ENCODE measurements at regions not wholly inside any gene's neighbourhood (a gene's known extent, or its start where the extent isn't known, plus 50 kb on each side); places are given as distances from the start of the nearest gene placed in this dataset.

- DNase-seq (ENCODE audit: low spot score), result no peak
These were observed 1673.2 kb upstream of the PRR20A start for GRCh38 chr13:55467476-55467875.

- no peak for DNase-seq (ENCODE audit: low spot score)
These were observed 1657.0 kb upstream of the PRR20A start for GRCh38 chr13:55483626-55484158.

- DNase-seq (ENCODE audit: low spot score), result no peak
These were observed 1647.4 kb upstream of the PRR20A start for GRCh38 chr13:55493297-55493696.

DNA sequence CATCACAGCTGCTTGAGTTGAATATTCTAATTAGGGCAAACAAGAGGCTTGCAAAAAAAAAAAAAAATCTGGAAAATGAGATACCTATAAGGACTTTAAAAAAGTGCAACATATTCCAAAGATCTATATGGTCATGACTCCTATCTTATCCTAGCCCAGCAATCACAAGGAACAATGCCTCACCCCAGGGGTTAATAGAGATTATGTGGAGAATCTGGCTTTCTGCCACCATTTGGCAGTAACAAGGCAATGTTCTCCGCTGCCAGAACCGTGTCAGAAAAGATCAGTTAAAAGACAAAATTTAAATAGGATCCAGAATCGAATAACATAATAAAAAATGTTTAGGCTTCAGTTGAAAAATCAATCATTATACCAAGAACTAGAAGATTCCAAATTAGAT, 1643.2 kb upstream of the PRR20A start:
- no peak for DNase-seq (ENCODE audit: low spot score)

DNA sequence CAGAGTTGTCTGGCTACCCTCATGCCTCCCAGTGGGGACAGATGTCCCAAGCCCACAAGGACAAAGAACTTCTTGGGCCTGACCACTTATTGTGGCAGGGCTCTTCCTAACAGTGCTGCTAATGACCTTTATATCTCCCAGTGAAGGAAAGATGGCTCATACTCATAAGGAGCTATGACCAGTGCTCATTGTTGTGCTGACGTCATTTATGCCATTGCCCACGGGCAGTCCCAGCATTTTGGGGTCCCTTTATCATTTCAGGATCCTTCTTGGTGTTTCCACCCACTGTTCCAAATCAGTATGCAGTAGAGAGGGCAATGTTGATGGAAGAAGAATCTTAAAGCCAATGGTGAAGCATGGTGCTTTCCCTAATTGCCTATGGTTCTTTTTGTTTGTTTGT, 1640.0 kb upstream of the PRR20A start:
- DNase-seq (ENCODE audit: low spot score), result no peak

DNA sequence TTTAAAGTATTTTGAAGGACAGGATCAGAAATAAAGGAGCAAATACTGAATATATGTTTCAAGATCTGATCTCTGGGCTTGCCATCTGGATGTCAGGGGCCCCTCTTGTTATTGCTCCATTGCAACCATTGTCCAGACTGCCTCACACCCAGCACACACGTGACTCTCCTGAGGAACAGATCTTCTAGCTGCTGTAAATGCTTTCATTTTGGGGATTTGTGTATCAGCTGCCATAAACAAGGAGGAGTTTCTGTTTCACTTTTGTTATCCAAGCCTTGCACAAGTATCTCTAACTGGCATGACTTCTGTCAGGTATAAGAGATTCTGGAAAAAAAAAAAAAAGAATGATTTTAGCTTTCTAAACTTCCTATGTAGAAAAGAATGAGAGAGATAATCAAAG, 1624.1 kb upstream of the PRR20A start:
- DNase-seq (ENCODE audit: low spot score), result no peak

GRCh38 chr13:55517312-55517711, 1623.4 kb upstream of the PRR20A start:
- DNase-seq (ENCODE audit: low spot score), result peak; percentile 11

- DNase-seq (ENCODE audit: low spot score), result no peak
These were observed 1612.3 kb upstream of the PRR20A start for GRCh38 chr13:55528434-55528833.

GRCh38 chr13:55534306-55534705, 1606.4 kb upstream of the PRR20A start:
- DNase-seq (ENCODE audit: low spot score), result no peak

DNA sequence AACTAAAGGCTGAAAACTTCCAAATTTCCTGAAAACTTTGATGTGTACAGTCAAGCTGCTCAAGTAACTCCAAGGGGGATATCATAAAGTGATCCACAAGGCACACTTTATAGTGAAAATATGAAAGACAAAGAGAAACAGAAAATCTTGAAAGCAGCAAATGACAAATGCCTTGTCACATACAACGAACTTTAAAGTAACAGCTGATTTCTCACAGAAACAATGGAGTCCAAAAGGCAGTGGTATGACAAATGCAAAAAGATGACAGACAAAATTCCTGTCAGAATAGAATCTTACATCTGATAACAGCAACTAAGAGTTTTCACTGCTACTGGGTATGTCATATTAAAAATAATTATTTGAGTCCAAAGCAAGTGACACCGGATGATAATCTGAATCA, 1602.3 kb upstream of the PRR20A start:
- DNase-seq (ENCODE audit: low spot score), result no peak

GRCh38 chr13:55543053-55543452, 1597.7 kb upstream of the PRR20A start:
- no peak for DNase-seq (ENCODE audit: low spot score)

- DNase-seq (ENCODE audit: low spot score), result no peak
These were observed 1590.1 kb upstream of the PRR20A start for GRCh38 chr13:55550624-55551023.

DNA sequence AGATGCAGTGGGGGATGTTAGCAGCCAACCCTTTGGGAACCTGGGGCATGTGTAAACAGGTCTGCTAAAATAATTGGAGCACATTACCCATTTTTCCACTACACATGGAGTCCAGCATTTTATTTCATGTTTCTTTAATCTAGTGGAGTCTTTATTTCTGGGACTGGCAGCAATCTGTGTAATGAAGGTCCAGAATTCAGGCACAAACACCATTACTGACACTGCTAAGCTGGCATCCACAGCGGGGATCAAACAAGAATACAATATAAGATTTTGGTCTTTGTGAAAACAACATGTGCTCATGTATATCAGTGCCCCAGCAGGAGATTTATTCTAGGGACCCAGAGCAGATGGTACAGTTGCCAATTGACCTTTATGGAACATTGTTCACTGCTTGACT, 1587.0 kb upstream of the PRR20A start:
- no peak for DNase-seq (ENCODE audit: low spot score)

GRCh38 chr13:55554741-55555140, 1586.0 kb upstream of the PRR20A start:
- no peak for DNase-seq (ENCODE audit: low spot score)

GRCh38 chr13:55560331-55560730, 1580.4 kb upstream of the PRR20A start:
- DNase-seq (ENCODE audit: low spot score), result no peak

DNA sequence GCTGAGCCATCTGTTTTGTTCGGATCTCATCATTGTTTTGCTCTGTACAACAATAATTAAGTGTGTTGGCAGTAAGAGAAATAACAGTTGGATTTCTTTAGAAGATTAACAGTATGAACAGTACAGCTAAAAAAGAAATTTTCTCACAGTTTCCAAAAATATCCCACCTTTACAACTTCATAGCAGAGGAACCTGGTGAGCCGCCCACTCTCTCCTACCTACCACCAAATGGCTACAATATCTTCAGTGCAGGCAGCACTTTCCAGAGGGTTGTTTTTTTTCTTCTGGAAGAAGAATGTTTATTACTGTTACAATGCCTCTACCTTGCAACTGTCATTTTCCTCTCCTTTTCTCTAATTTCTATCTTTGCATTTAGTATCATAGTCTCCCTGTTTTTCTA, 1577.5 kb upstream of the PRR20A start:
- no peak for DNase-seq (ENCODE audit: low spot score)

GRCh38 chr13:55566334-55566733, 1574.4 kb upstream of the PRR20A start:
- no peak for DNase-seq (ENCODE audit: low spot score)

GRCh38 chr13:55566779-55567178, 1573.9 kb upstream of the PRR20A start:
- no peak for DNase-seq (ENCODE audit: low spot score)

DNA sequence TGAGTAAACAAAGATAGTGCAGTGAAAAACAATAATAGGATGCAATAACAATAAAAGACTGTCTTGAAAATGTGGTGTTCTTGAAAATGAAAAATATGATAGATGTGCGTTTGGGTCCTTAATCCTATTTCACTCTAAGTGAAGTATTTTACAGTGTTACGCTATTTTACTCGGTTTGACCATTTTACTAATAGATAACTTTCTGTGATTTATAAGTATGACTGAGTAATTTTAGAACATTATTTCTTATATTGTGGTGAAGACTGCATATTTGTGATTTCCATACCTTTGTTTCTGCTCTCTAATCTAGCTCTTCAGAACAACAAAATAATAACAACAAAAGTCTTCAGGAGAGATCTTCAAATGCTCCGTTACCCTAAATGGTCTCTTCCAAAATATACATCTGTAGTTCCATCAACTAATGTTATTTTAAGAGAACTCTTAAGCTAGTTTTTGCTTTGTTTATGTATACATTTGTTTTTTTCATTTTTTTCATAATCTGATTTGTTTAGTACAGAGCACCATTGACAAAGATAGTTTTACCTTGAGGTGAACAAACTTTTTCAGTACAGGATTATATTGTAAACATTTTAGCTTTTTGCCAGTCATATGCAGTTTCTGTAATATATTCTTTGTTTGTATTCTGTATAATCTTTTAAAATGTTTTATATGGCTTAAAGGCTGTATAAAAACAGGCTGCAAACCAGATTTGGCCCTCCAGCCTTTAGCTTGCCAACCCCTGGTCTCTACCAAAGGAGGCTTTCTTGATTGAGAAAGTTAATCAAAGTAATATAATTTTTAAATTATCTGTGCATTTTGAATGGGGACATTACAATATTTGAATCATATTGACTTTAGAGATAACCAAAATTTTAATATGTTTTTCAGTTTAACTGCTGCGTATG, 1572.7 kb upstream of the PRR20A start:
- no peak for DNase-seq (ENCODE audit: low spot score)

DNA sequence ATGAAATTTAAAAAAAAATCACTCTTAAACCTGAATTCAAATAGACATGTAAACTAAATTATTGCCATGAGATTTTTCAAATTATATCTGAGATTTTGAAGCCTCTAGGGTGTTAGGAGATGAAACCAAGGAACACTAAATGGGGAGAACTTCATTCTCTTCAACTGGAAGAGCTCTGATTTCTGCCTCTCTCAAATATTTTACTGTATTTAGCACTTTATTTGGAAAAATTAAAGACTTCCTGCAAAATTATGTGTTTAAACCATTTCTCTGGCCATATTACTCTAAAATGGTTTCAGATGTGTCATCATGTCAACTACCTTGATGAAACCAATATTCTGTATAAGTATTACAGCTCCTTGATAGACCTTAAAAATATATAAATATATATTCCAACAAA, 1571.6 kb upstream of the PRR20A start:
- no peak for DNase-seq (ENCODE audit: low spot score)

- no peak for DNase-seq (ENCODE audit: low spot score)
These were observed 1571.2 kb upstream of the PRR20A start for GRCh38 chr13:55569514-55569913.

- DNase-seq (ENCODE audit: low spot score), result no peak
These were observed 1570.3 kb upstream of the PRR20A start for GRCh38 chr13:55570371-55570770.

DNA sequence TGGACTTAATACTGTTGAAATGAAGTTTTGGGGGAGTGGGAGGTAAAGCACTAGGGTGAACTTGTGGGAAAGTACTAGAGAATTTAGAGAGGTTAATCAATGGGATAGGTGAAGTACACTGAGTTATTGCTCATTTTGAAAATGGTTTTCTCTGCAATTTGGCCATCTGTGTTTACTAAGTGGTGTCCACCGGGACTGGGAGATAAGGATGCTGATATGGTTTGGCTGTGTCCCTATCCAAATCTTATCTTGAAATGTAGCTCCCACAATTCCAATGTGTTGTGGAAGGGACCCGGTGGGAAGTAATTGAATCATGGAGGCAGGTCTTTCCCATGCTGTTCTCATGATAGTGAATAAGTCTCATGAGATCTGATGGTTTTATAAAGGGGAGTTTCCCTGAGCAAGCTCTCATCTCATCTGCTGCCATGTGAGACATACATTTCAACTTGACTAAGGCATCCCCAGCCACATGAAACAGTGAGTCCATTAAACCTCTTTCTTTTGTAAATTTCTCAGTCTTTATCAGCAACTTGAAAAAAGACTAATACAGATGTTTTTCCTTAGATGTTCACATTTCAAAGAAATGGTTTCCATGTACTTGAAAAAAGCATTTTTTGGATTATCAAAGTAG, 1569.4 kb upstream of the PRR20A start:
- no peak for DNase-seq (ENCODE audit: low spot score)
